ENCODE measurements at regions not wholly inside any gene's neighbourhood (a gene's known extent, or its start where the extent isn't known, plus 50 kb on each side); places are given as distances from the start of the nearest gene placed in this dataset.

- Histone ChIP-seq H2AFZ (ENCODE audit: low read length) (no peak overlapping the region), H3K79me1 (ENCODE audit: low read depth, low read length) (no peaks in the 10 kb centered on the region), H2BK5ac (ENCODE audit: low read depth, low read length) (no peak overlapping the region), H3K9ac (replicated peaks in 1 of 4; ENCODE audit: extremely low read depth in 1 of 4, low read depth in 3 of 4, low read length in 3 of 4) (no peak overlapping the region), H3K36me3 (ENCODE audit: control insufficient read depth in 2 of 4, insufficient read depth in 4 of 4, low read length in 3 of 4) (no peaks in the 10 kb centered on the region), H3K4me2 (ENCODE audit: insufficient read depth in 1 of 2, low read depth in 2 of 2, low read length in 2 of 2) (no peak overlapping the region), H3K4me1 (replicated peaks in 1 of 4; ENCODE audit: control insufficient read depth in 3 of 4, insufficient read depth in 4 of 4, low read length in 3 of 4) (no peaks in the 10 kb centered on the region), H3K23ac (ENCODE audit: insufficient read length) (no peak overlapping the region), H3K4me3 (ENCODE audit: extremely low read depth in 1 of 4, insufficient read depth in 2 of 4, low read depth in 3 of 4, low read length in 4 of 4) (no peak overlapping the region), H4K91ac (replicated peaks; ENCODE audit: insufficient read length, low read length) (no peak overlapping the region), H3K56ac (replicated peaks; ENCODE audit: insufficient read length, low read depth, low read length) (no peak overlapping the region), H3K27me3 (replicated peaks in 1 of 4; ENCODE audit: control insufficient read depth in 3 of 4, extremely low read depth in 1 of 4, insufficient read depth in 3 of 4, low read length in 3 of 4) (peaks cover 0 to 2% (median 0%) of the 10 kb centered on the region in 4 experiments; a peak in 1 of 7 replicates), H3K79me2 (ENCODE audit: control insufficient read depth in 1 of 2, insufficient read depth in 2 of 2, low read length in 2 of 2) (no peaks in the 10 kb centered on the region), H3K18ac (ENCODE audit: extremely low read depth, low read length) (no peak overlapping the region), H3K23me2 (ENCODE audit: low read depth, low read length) (no peaks in the 10 kb centered on the region; the same call in 1 of the 2 replicates), H3K27ac (ENCODE audit: low read depth, low read length) (no peak overlapping the region), H2BK20ac (ENCODE audit: low read length) (no peak overlapping the region), H2BK120ac (replicated peaks; ENCODE audit: low read depth, low read length) (no peak overlapping the region), H2BK15ac (ENCODE audit: low read length) (no peak overlapping the region), H3K14ac (ENCODE audit: insufficient read length) (no peak overlapping the region), H2BK12ac (ENCODE audit: low read depth, low read length) (no peak overlapping the region), H3K4ac (replicated peaks; ENCODE audit: insufficient read length, low read depth, low read length) (no peak overlapping the region), H4K5ac (ENCODE audit: insufficient read length, low read depth, low read length) (no peak overlapping the region), H2AK5ac (ENCODE audit: low read depth, low read length) (no peak overlapping the region), H4K20me1 (replicated peaks in 1 of 2; ENCODE audit: control insufficient read depth in 1 of 2, insufficient read depth in 2 of 2, low read length in 2 of 2) (no peaks in the 10 kb centered on the region), H4K8ac (ENCODE audit: extremely low read depth, insufficient read depth, low read length) (no peak overlapping the region), H3K9me3 (ENCODE audit: insufficient read depth in 2 of 2, low read depth in 1 of 2, low read length in 1 of 2) (peaks cover 6 to 8% of the 10 kb centered on the region in 2 experiments; a peak in 2 of 4 replicates)
- POLR2A ChIA-PET (ENCODE audit: partially characterized antibody) = no interaction called here
- TF ChIP-seq TAF7 (optimal IDR thresholded peaks at IDR 0.05; ENCODE audit: borderline replicate concordance, low read depth, low read length) = no peak
- TF ChIP-seq KDM4A (IDR thresholded peaks at IDR 0.05; ENCODE audit: low read depth, low read length, severe bottlenecking) = no peak
- TF ChIP-seq CHD1 (IDR thresholded peaks at IDR 0.05; ENCODE audit: low read depth, low read length) = no peak
- TF ChIP-seq PHF8 (conservative IDR thresholded peaks at IDR 0.05; ENCODE audit: low read depth, low read length) = no peak
- TF ChIP-seq SAP30 (IDR thresholded peaks at IDR 0.05; ENCODE audit: insufficient read depth, insufficient replicate concordance, low read length) = no peak
- TF ChIP-seq NRF1 (IDR thresholded peaks at IDR 0.05; ENCODE audit: low read depth, low read length) = no peak
- CTCF ChIA-PET (ENCODE audit: partially characterized antibody) = interaction anchor here (1.4 kb wide), 1 partner anchor 296 kb away, joined by 3 read pairs; no protein-coding TSS in a partner anchor
- WGBS, 2 experiments (ENCODE audit: extremely low coverage in 1 of 2, insufficient coverage in 1 of 2, insufficient read length in 1 of 2, insufficient replicate concordance in 2 of 2, low coverage in 1 of 2, low lambda C conversion rate in 2 of 2, missing lambda C conversion rate in 1 of 2) = 100% methylated on average over 2 of the region's 2 CpGs; no CpG with 5 or more reads in 1 of the 2 experiments
- DNase-seq (ENCODE audit: low read depth in 1 of 2, low spot score in 2 of 2) (no peak), FAIRE-seq (no peak)
Observed at GRCh38 chr5:5787373-5787772, 364.9 kb downstream of the ICE1 start.

Data from H1 (cell line).